HepG2 (cell line): ENCODE measurements at regions not wholly inside any gene's neighbourhood (a gene's known extent, or its start where the extent isn't known, plus 50 kb on each side); places are given as distances from the start of the nearest gene placed in this dataset.

Experiments
- ATAC-seq: fragments of 200-7000 bp; cut with Tn5 transposase; 3 replicates; pipeline ENCODE4 v1.9.1; 2020; ENCODE audit warnings: mild to moderate bottlenecking, moderate library complexity
- BruUV-seq: library from RNA; stranded (reverse); fragments of 400-500 nt; replicated peaks from 2 replicates; lab custom pipeline; 2021; lab: Mats Ljungman, UMichigan
- CTCF ChIA-PET: fragments of 300-600 bp; formaldehyde crosslinking; extraction: SDS; loops from one replicate; lab custom pipeline; 2021; ENCODE audit warnings: low total read pairs, inconsistent platforms, low intra/inter-chr PET ratio; lab: Yijun Ruan, JAX
- POLR2A ChIA-PET: fragments of 350-600 bp; sonication (Branson Sonifier 250); formaldehyde crosslinking; loops from one replicate; lab custom pipeline; 2020; ENCODE audit warnings: antibody characterized with exemption, inconsistent platforms; lab: Yijun Ruan, JAX
- DNase-seq: peaks from one replicate; pipeline ENCODE4 v3.0.0-alpha.2; 2015; ENCODE audit warnings: low spot score
- FAIRE-seq: peaks from 3 replicates; lab custom pipeline; 2011; peaks lifted over from hg19 to GRCh38; lab: Jason Lieb, UNC
- H2AFZ ChIP-seq: one replicate; pipeline ENCODE4 v1.6.1; 2011; ENCODE audit warnings: low read length, inconsistent platforms
- H3K27ac ChIP-seq: fragments of 300-600 bp; 3 replicates; pipeline ENCODE4 v1.8.0; 2011; ENCODE audit warnings: mixed run types, mild to moderate bottlenecking, mixed read lengths, low read length, inconsistent platforms; ENCODE audit not compliant: insufficient read depth; ENCODE audit errors: extremely low read length
- H3K27me3 ChIP-seq, 2 experiments: fragments of 200-600 bp in 1 of 2; 2 replicates in 1 of 2; 3 replicates in 1 of 2; pipeline versions ENCODE4 v1.6.0 to v1.8.0; 2011; ENCODE audit warnings: low read length in 2 of 2, mild to moderate bottlenecking in 2 of 2, moderate library complexity in 2 of 2, inconsistent platforms in 1 of 2; ENCODE audit not compliant: insufficient read depth in 2 of 2, control insufficient read depth in 1 of 2
- H3K36me3 ChIP-seq, 2 experiments: fragments of 200-600 bp in 1 of 2; replicated peaks in 1 of 2; 2 replicates in 1 of 2; 3 replicates in 1 of 2; pipeline versions ENCODE4 v1.5.1 to v1.8.0; 2011; ENCODE audit warnings: low read length in 2 of 2, inconsistent platforms in 1 of 2; ENCODE audit not compliant: insufficient read depth in 2 of 2, control insufficient read depth in 1 of 2
- H3K4me1 ChIP-seq: 2 replicates; pipeline ENCODE4 v1.5.1; 2012; ENCODE audit warnings: low read length, inconsistent platforms; ENCODE audit not compliant: insufficient read depth
- H3K4me2 ChIP-seq: 2 replicates; pipeline ENCODE4 v1.6.0; 2011; ENCODE audit warnings: low read depth, low read length, inconsistent platforms
- H3K4me3 ChIP-seq, 3 experiments: fragments of 200-600 bp in 1 of 3; sonication (generic), shearing (Covaris generic) in 1 of 3; replicated peaks in 1 of 3; 2 replicates each; pipeline ENCODE4 v1.5.1; 2011 to 2016; ENCODE audit warnings: low read length in 3 of 3, inconsistent platforms in 2 of 3, low read depth in 2 of 3, mild to moderate bottlenecking in 2 of 3, control low read depth in 1 of 3, mixed read lengths in 1 of 3; ENCODE audit not compliant: insufficient read depth in 1 of 3
- H3K79me2 ChIP-seq: one replicate; pipeline ENCODE4 v1.6.1; 2011; ENCODE audit warnings: low read length, inconsistent platforms; ENCODE audit not compliant: insufficient read depth
- H3K9ac ChIP-seq: 2 replicates; pipeline ENCODE4 v1.6.0; 2011; ENCODE audit warnings: mild to moderate bottlenecking, low read depth, low read length, inconsistent platforms; ENCODE audit not compliant: insufficient read depth
- H3K9me3 ChIP-seq: 2 replicates; pipeline ENCODE4 v1.5.1; 2012; ENCODE audit warnings: mild to moderate bottlenecking, low read length
- H4K20me1 ChIP-seq: 2 replicates; pipeline ENCODE4 v1.6.0; 2011; ENCODE audit warnings: inconsistent platforms, mild to moderate bottlenecking, low read length, moderate library complexity; ENCODE audit not compliant: insufficient read depth
- KMT2A ChIP-seq: sonication (generic); formaldehyde crosslinking; IDR thresholded peaks from 2 replicates; pipeline ENCODE4 v1.4.0; 2020; ENCODE audit warnings: missing genetic modification reagents
- KMT2B ChIP-seq: IDR thresholded peaks from 2 replicates; pipeline ENCODE4 v1.6.1; 2016; ENCODE audit warnings: missing genetic modification reagents, missing compliant biosample characterization
- PATZ1 ChIP-seq: sonication (generic); formaldehyde crosslinking; IDR thresholded peaks from 2 replicates; pipeline ENCODE4 v1.4.0; 2020; ENCODE audit warnings: missing genetic modification reagents
- RAD21 ChIP-seq: fragments of 450-650 bp; formaldehyde crosslinking; IDR thresholded peaks from 2 replicates; pipeline ENCODE4 v1.5.0; 2020; ENCODE audit warnings: mild to moderate bottlenecking
- THAP11 ChIP-seq: IDR thresholded peaks from 2 replicates; pipeline ENCODE4 v1.6.1; 2016; ENCODE audit warnings: missing biosample characterization, missing genetic modification reagents
- ZNF282 ChIP-seq: fragments of 450-650 bp; IDR thresholded peaks from 2 replicates; pipeline ENCODE4 v1.6.1; 2018; ENCODE audit not compliant: partially characterized antibody
- ZNF609 ChIP-seq: sonication (generic); formaldehyde crosslinking; IDR thresholded peaks from 2 replicates; pipeline ENCODE4 v1.4.0; 2020; ENCODE audit warnings: mild to moderate bottlenecking, missing genetic modification reagents, borderline replicate concordance
- WGBS: methylation state at CpG from one replicate; pipeline ENCODE4 v1.1.6; 2017; ENCODE audit warnings: low lambda C conversion rate; 5-methylcytosine and 5-hydroxymethylcytosine counted together
- in situ Hi-C: cut with HindIII; loops from 2 replicates; pipeline ENCODE4 v1.10.0; 2017; ENCODE audit warnings: low pct_unique_long_range_greater_than_20kb; ENCODE audit not compliant: extremely low pct_ligation_motif_present
- intact Hi-C: fragments of 100-400 bp; cut with micrococcal nuclease; formaldehyde crosslinking; loops from one replicate; pipeline ENCODE4 v1.10.0; 2022; ENCODE audit not compliant: unreplicated experiment

- TF ChIP-seq ZNF609, result no peak
- no peak for TF ChIP-seq THAP11
Measured at GRCh38 chr2:105675841-105676240, 68.9 kb upstream of the NCK2 start (continued).

- no peak overlapping the region for H3K4me3 ChIP-seq
- H3K27ac ChIP-seq, result no peak overlapping the region
- 35% methylated on average over 10 of the region's 10 CpGs for WGBS
- no peak for FAIRE-seq
- no peaks in the 10 kb centered on the region for H3K4me1 ChIP-seq
- intact Hi-C loops (no loop called here), in situ Hi-C loops (no loop called here)
- ChIA-PET CTCF (no interaction called here), POLR2A (no interaction called here)
- no peaks in the 10 kb centered on the region for H4K20me1 ChIP-seq
- TF ChIP-seq PATZ1 (CRISPR knock-in tag), result no peak
- no peak for TF ChIP-seq ZNF282
- no peak for TF ChIP-seq RAD21 (CRISPR knock-in tag)
- TF ChIP-seq KMT2B (CRISPR knock-in tag), result no peak
- no peak for TF ChIP-seq KMT2A (CRISPR knock-in tag)
- peaks cover 0 to 38% of the 10 kb centered on the region in 2 experiments; a peak in 3 of 5 replicates for H3K27me3 ChIP-seq
- H3K36me3 ChIP-seq, result no peaks in the 10 kb centered on the region
- H3K4me2 ChIP-seq, result no peak overlapping the region
- no peak for DNase-seq
- no peak overlapping the region for H2AFZ ChIP-seq
- H3K9me3 ChIP-seq, result no peaks in the 10 kb centered on the region
- H3K9ac ChIP-seq, result no peak overlapping the region
- no peak for ATAC-seq
- BruUV-seq, result no TSS peak
- H3K79me2 ChIP-seq, result no peaks in the 10 kb centered on the region
Measured at GRCh38 chr2:105674859-105675541, 69.7 kb upstream of the NCK2 start.
